HCT116 (cell line): ENCODE measurements at regions not wholly inside any gene's neighbourhood (a gene's known extent, or its start where the extent isn't known, plus 50 kb on each side); places are given as distances from the start of the nearest gene placed in this dataset.

ENCODE experiments used
- ATAC-seq: fragments of 200-7000 bp; cut with Tn5 transposase; 2 replicates; pipeline ENCODE4 v1.9.1; 2020; ENCODE audit warnings: mild to moderate bottlenecking, moderate library complexity
- BruUV-seq: library from RNA; stranded (reverse); fragments of 400-500 nt; replicated peaks from 2 replicates; lab custom pipeline; 2021; lab: Mats Ljungman, UMichigan
- CTCF ChIA-PET: fragments of 300-600 bp; sonication (Branson Sonifier 250); formaldehyde crosslinking; loops from one replicate; lab custom pipeline; 2021; ENCODE audit warnings: antibody characterized with exemption; lab: Charles Lee
- POLR2A ChIA-PET: fragments of 300-600, 350-600 bp; sonication (Branson Sonifier 250); formaldehyde crosslinking; loops from one replicate; lab custom pipeline; 2021; ENCODE audit warnings: antibody characterized with exemption; lab: Charles Lee
- RAD21 ChIA-PET, 2 experiments: fragments of 300-600 bp; sonication (Branson Sonifier 250); formaldehyde crosslinking; loops; one replicate each; lab custom pipeline; 2023; ENCODE audit warnings: low total read pairs in 2 of 2; ENCODE audit not compliant: uncharacterized antibody in 2 of 2, unreplicated experiment in 2 of 2, low non-redundant PET in 1 of 2; lab: Charles Lee
- DNase-seq: peaks from one replicate; pipeline ENCODE4 v3.0.0-alpha.2; 2010; ENCODE audit warnings: low read depth, low spot score
- H2AFZ ChIP-seq: fragments of 200-600 bp; shearing (Covaris generic), sonication (generic); 2 replicates; pipeline ENCODE4 v1.6.1; 2017; ENCODE audit warnings: low read depth, mixed run types, mixed read lengths, antibody characterized with exemption, low read length; ENCODE audit not compliant: poor library complexity, severe bottlenecking
- H3K27ac ChIP-seq: 2 replicates; pipeline ENCODE4 v1.5.1; 2012; ENCODE audit warnings: low read depth, low read length
- H3K27me3 ChIP-seq: fragments of 200-600 bp; sonication (generic); 2 replicates; pipeline ENCODE4 v1.6.1; 2016; ENCODE audit warnings: mixed run types, low read length, mixed read lengths; ENCODE audit not compliant: insufficient read depth
- H3K36me3 ChIP-seq, 2 experiments: fragments of 200-500 bp in 1 of 2; fragments of 200-600 bp in 1 of 2; sonication (Bioruptor generic) in 1 of 2; sonication (generic) in 1 of 2; 2 replicates each; pipeline versions ENCODE4 v1.5.1 to v1.6.1; 2014 to 2016; ENCODE audit warnings: low read length in 2 of 2, inconsistent platforms in 1 of 2, mixed read lengths in 1 of 2, mixed run types in 1 of 2; ENCODE audit not compliant: insufficient read depth in 2 of 2, control insufficient read depth in 1 of 2
- H3K4me1 ChIP-seq, 2 experiments: fragments of 200-600 bp in 1 of 2; sonication (generic) in 1 of 2; 2 replicates each; pipeline versions ENCODE4 v1.5.1 to v1.6.1; 2012 to 2017; ENCODE audit warnings: low read length in 2 of 2, inconsistent platforms in 1 of 2, mild to moderate bottlenecking in 1 of 2, mixed read lengths in 1 of 2, mixed run types in 1 of 2, moderate library complexity in 1 of 2; ENCODE audit not compliant: insufficient read depth in 2 of 2, control insufficient read depth in 1 of 2
- H3K4me2 ChIP-seq: fragments of 200-600 bp; sonication (generic); 2 replicates; pipeline ENCODE4 v1.6.1; 2017; ENCODE audit warnings: mixed run types, low read length, mixed read lengths
- H3K4me3 ChIP-seq, 2 experiments: fragments of 200-600 bp in 1 of 2; sonication (generic) in 1 of 2; replicated peaks in 1 of 2; 2 replicates each; pipeline ENCODE4 v1.5.1; 2011 to 2016; ENCODE audit warnings: low read length in 2 of 2, control low read depth in 1 of 2, low read depth in 1 of 2, mild to moderate bottlenecking in 1 of 2, mixed read lengths in 1 of 2, mixed run types in 1 of 2
- H3K79me2 ChIP-seq: fragments of 200-600 bp; sonication (generic); 2 replicates; pipeline ENCODE4 v1.6.1; 2017; ENCODE audit warnings: mild to moderate bottlenecking, mixed run types, low read length, moderate library complexity, mixed read lengths; ENCODE audit not compliant: insufficient read depth
- H3K9ac ChIP-seq: fragments of 200-600 bp; sonication (generic); 2 replicates; pipeline ENCODE4 v1.6.1; 2016; ENCODE audit warnings: low read length, mixed read lengths
- H3K9me2 ChIP-seq: fragments of 200-600 bp; sonication (generic), shearing (Covaris generic); 2 replicates; pipeline ENCODE4 v1.6.1; 2017; ENCODE audit warnings: mixed run types, mild to moderate bottlenecking, moderate library complexity; ENCODE audit not compliant: insufficient read depth
- H3K9me3 ChIP-seq, 2 experiments: fragments of 200-500 bp in 1 of 2; fragments of 200-600 bp in 1 of 2; sonication (Bioruptor generic) in 1 of 2; sonication (generic) in 1 of 2; 2 replicates each; pipeline ENCODE4 v1.6.1; 2014 to 2017; ENCODE audit warnings: low read length in 2 of 2, mixed read lengths in 2 of 2, inconsistent platforms in 1 of 2, low read depth in 1 of 2, mild to moderate bottlenecking in 1 of 2, mixed run types in 1 of 2, moderate library complexity in 1 of 2; ENCODE audit not compliant: control insufficient read depth in 1 of 2, insufficient read depth in 1 of 2
- H4K20me1 ChIP-seq: fragments of 200-600 bp; sonication (generic), shearing (Covaris generic); 2 replicates; pipeline ENCODE4 v1.6.1; 2017; ENCODE audit warnings: mixed run types, mild to moderate bottlenecking, moderate library complexity; ENCODE audit not compliant: insufficient read depth
- ATF3 ChIP-seq: IDR thresholded peaks from 2 replicates; pipeline ENCODE4 v1.6.1; 2012
- CBX3 ChIP-seq: IDR thresholded peaks from 2 replicates; pipeline ENCODE4 v1.6.1; 2012; ENCODE audit warnings: low read depth
- CEBPB ChIP-seq: IDR thresholded peaks from 2 replicates; pipeline ENCODE4 v1.6.1; 2012; ENCODE audit warnings: low read depth
- CTCF ChIP-seq, 3 experiments: fragments of 200-600 bp in 1 of 3; sonication (generic) in 1 of 3; IDR thresholded peaks in 2 of 3; conservative IDR thresholded peaks in 1 of 3; 2 replicates each; pipeline ENCODE4 v1.5.1; 2012 to 2017; ENCODE audit warnings: low read depth in 2 of 3, low read length in 2 of 3, antibody characterized with exemption in 1 of 3, borderline replicate concordance in 1 of 3, control low read depth in 1 of 3, mild to moderate bottlenecking in 1 of 3, mixed read lengths in 1 of 3, mixed run types in 1 of 3, moderate library complexity in 1 of 3; ENCODE audit not compliant: insufficient read depth in 1 of 3
- EGR1 ChIP-seq: IDR thresholded peaks from 2 replicates; pipeline ENCODE4 v1.6.1; 2012; ENCODE audit warnings: low read depth
- ELF1 ChIP-seq: IDR thresholded peaks from 2 replicates; pipeline ENCODE4 v1.6.1; 2012; ENCODE audit warnings: low read depth, borderline replicate concordance
- FOSL1 ChIP-seq: IDR thresholded peaks from 2 replicates; pipeline ENCODE4 v1.6.1; 2012; ENCODE audit warnings: low read depth
- JUND ChIP-seq: IDR thresholded peaks from 2 replicates; pipeline ENCODE4 v1.6.1; 2012
- POLR2AphosphoS5 ChIP-seq: IDR thresholded peaks from 2 replicates; pipeline ENCODE4 v1.6.1; 2011; ENCODE audit warnings: mild to moderate bottlenecking, low read depth, low read length, moderate library complexity
- SP1 ChIP-seq: IDR thresholded peaks from 2 replicates; pipeline ENCODE4 v1.6.1; 2012; ENCODE audit warnings: low read depth
- TCF7L2 ChIP-seq: IDR thresholded peaks from 2 replicates; pipeline ENCODE4 v1.7.0; 2011; ENCODE audit warnings: borderline replicate concordance, inconsistent platforms; ENCODE audit not compliant: insufficient read depth, insufficient read length; ENCODE audit errors: extremely low read depth
- YY1 ChIP-seq: IDR thresholded peaks from 2 replicates; pipeline ENCODE4 v1.6.1; 2011; ENCODE audit warnings: low read length, low read depth, moderate library complexity, mild to moderate bottlenecking; ENCODE audit not compliant: insufficient replicate concordance; ENCODE audit errors: extremely low read depth
- ZFX ChIP-seq: fragments of 450-650 bp; IDR thresholded peaks from 2 replicates; pipeline ENCODE4 v1.6.1; 2017
- intact Hi-C: fragments of 100-400 bp; cut with micrococcal nuclease; formaldehyde crosslinking; loops from 2 replicates; pipeline ENCODE4 v1.10.0; 2022
- TF ChIP-seq, protein P1 (sequence below): IDR thresholded peaks from 2 replicates; pipeline ENCODE4 v1.6.1; 2012

DNA sequence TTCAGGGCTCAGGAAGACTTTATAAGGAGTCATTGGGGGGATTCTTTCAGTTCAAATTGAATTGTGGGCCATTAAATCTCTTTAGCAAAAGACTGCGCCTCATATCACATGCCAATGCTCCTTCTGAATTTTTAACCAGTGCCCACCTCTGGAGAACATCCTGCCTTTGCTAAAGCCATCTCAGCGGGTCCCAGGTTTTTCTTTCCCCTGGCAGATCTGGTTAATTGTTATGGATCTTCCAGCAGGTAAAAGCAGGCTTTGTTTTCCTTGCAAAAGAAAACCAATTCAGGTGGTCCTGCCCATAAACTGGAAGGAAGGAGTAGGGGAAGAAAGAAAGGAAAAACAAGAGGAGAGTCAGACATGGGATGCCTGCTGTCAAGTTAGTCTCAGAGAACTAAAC, 298.2 kb downstream of the LRFN2 start:
- H3K9me2 ChIP-seq = no peaks in the 10 kb centered on the region
- POLR2A ChIA-PET = no interaction called here

More for the DNA sequence above, 298.2 kb downstream of the LRFN2 start:
- no peak overlapping the region for H3K27ac ChIP-seq
- no peak for DNase-seq
- CTCF ChIA-PET = no interaction called here
- RAD21 ChIA-PET = no interaction called here
- no peaks in the 10 kb centered on the region for H3K36me3 ChIP-seq
- TF ChIP-seq, protein P1, sequence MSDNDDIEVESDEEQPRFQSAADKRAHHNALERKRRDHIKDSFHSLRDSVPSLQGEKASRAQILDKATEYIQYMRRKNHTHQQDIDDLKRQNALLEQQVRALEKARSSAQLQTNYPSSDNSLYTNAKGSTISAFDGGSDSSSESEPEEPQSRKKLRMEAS = no peak
- TF ChIP-seq EGR1 (no peak), ZFX (no peak), SP1 (no peak), CBX3 (no peak), ELF1 (no peak), CEBPB (no peak), TCF7L2 (no peak), POLR2AphosphoS5 (no peak), FOSL1 (no peak), ATF3 (no peak), YY1 (no peak), JUND (no peak), CTCF (IDR thresholded peaks at IDR 0.05 in 2 of 3, conservative IDR thresholded peaks at IDR 0.05 in 1 of 3; ENCODE audit: borderline replicate concordance in 1 of 3, insufficient read depth in 1 of 3, low read depth in 2 of 3, low read length in 2 of 3) (no peak)
- TF ChIP-seq, all 23 proteins: peak for 0
- BruUV-seq = no TSS peak
- no peak overlapping the region for H3K9ac ChIP-seq
- intact Hi-C loops = no loop called here
- no peaks in the 10 kb centered on the region for H3K79me2 ChIP-seq
- H4K20me1 ChIP-seq = no peaks in the 10 kb centered on the region
- no peak overlapping the region for H3K4me3 ChIP-seq
- no peak for ATAC-seq
- no peaks in the 10 kb centered on the region for H3K4me1 ChIP-seq
- H3K27me3 ChIP-seq = peaks cover 80% of the 10 kb centered on the region
- no peak overlapping the region for H2AFZ ChIP-seq
- H3K9me3 ChIP-seq = no peaks in the 10 kb centered on the region
- no peak overlapping the region for H3K4me2 ChIP-seq
